Type B pancreatic cell (in vitro differentiated cells): ENCODE measurements at regions not wholly inside any gene's neighbourhood (a gene's known extent, or its start where the extent isn't known, plus 50 kb on each side); places are given as distances from the start of the nearest gene placed in this dataset.

ENCODE experiments used
- DNase-seq: peaks from one replicate; pipeline ENCODE4 v3.0.0; 2021; ENCODE audit warnings: mixed read lengths; ENCODE audit not compliant: unreplicated experiment; ENCODE audit errors: extremely low spot score
- H3K27ac Mint-ChIP-seq: 2 replicates; pipeline ENCODE4 v1.8.0; 2021; ENCODE audit warnings: mild to moderate bottlenecking, mixed read lengths
- H3K27me3 Mint-ChIP-seq: 2 replicates; pipeline ENCODE4 v1.8.0; 2021; ENCODE audit warnings: mixed read lengths
- H3K36me3 Mint-ChIP-seq: 2 replicates; pipeline ENCODE4 v1.8.0; 2021; ENCODE audit warnings: mixed read lengths
- H3K4me1 Mint-ChIP-seq: one replicate; pipeline ENCODE4 v1.8.0; 2021; ENCODE audit warnings: mixed read lengths; ENCODE audit not compliant: unreplicated experiment
- H3K4me3 Mint-ChIP-seq: 2 replicates; pipeline ENCODE4 v1.8.0; 2021; ENCODE audit warnings: mild to moderate bottlenecking, mixed read lengths
- H3K9me3 Mint-ChIP-seq: 2 replicates; pipeline ENCODE4 v1.8.0; 2021; ENCODE audit warnings: mixed read lengths
- TF ChIP-seq, protein P1 (sequence below): fragments of 200-600 bp; sonication (generic); conservative IDR thresholded peaks from 2 replicates; pipeline ENCODE4 v1.5.0; 2021; ENCODE audit warnings: antibody characterized with exemption, mild to moderate bottlenecking

DNA sequence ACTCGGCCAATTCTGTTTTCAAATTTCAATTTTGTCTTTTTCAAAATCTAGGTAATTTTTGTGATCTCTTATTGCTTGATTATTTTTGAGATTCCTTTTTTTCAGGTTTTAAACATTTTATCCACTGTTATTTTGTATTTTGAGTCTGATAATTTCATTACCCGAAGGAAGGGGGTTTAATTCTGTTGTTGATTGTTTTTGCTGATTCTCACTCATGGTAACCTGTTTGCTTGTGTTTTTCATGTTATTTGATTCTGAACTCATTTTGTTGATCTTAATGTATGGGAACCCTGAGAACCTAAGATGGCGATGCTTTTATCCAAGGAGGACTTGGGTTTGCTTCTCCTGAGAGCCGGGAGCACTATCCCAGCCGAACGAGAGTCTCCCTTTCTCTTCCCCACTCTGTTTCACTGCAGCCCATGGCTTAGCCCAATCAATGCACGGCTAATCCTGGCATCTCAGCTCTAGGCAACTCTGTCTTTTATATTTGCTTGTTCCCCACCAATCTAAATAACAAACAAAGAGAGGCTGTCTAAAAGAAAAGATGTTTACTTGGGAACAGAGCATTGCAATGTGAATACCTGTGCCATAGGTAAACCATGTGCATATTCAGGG, 73.2 kb upstream of the ZCCHC2 start:
- Mint-ChIP-seq H3K4me1 (no peaks in the 10 kb centered on the region), H3K27me3 (peaks cover 12% of the 10 kb centered on the region), H3K4me3 (no peak overlapping the region), H3K27ac (no peak overlapping the region), H3K9me3 (no peaks in the 10 kb centered on the region), H3K36me3 (no peaks in the 10 kb centered on the region)
- no peak for DNase-seq
- TF ChIP-seq, protein P1, sequence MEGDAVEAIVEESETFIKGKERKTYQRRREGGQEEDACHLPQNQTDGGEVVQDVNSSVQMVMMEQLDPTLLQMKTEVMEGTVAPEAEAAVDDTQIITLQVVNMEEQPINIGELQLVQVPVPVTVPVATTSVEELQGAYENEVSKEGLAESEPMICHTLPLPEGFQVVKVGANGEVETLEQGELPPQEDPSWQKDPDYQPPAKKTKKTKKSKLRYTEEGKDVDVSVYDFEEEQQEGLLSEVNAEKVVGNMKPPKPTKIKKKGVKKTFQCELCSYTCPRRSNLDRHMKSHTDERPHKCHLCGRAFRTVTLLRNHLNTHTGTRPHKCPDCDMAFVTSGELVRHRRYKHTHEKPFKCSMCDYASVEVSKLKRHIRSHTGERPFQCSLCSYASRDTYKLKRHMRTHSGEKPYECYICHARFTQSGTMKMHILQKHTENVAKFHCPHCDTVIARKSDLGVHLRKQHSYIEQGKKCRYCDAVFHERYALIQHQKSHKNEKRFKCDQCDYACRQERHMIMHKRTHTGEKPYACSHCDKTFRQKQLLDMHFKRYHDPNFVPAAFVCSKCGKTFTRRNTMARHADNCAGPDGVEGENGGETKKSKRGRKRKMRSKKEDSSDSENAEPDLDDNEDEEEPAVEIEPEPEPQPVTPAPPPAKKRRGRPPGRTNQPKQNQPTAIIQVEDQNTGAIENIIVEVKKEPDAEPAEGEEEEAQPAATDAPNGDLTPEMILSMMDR: no peak

DNA sequence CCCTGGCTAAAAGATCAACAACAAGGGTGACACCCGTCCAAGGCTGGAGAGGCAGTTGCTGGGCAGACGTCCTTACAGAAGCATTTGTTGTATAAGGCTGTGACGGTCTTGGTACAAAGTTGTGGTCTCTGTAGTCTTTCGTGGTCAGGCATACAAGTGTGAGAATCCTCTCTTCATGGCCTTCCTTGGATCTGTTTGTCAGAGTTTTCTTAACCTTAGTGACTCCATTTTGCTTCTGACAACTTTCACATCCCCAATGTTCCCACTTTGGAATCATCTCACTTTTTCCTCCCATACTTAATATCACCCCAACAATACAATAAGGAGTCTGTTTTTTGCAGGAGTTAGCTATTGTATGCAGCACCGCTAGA, 72.7 kb upstream of the ZCCHC2 start:
- Mint-ChIP-seq H3K9me3 (no peaks in the 10 kb centered on the region), H3K27ac (no peak overlapping the region), H3K36me3 (no peaks in the 10 kb centered on the region), H3K4me1 (no peaks in the 10 kb centered on the region), H3K4me3 (no peak overlapping the region), H3K27me3 (peaks cover 7% of the 10 kb centered on the region)
- no peak for DNase-seq
- TF ChIP-seq, protein P1: no peak

DNA sequence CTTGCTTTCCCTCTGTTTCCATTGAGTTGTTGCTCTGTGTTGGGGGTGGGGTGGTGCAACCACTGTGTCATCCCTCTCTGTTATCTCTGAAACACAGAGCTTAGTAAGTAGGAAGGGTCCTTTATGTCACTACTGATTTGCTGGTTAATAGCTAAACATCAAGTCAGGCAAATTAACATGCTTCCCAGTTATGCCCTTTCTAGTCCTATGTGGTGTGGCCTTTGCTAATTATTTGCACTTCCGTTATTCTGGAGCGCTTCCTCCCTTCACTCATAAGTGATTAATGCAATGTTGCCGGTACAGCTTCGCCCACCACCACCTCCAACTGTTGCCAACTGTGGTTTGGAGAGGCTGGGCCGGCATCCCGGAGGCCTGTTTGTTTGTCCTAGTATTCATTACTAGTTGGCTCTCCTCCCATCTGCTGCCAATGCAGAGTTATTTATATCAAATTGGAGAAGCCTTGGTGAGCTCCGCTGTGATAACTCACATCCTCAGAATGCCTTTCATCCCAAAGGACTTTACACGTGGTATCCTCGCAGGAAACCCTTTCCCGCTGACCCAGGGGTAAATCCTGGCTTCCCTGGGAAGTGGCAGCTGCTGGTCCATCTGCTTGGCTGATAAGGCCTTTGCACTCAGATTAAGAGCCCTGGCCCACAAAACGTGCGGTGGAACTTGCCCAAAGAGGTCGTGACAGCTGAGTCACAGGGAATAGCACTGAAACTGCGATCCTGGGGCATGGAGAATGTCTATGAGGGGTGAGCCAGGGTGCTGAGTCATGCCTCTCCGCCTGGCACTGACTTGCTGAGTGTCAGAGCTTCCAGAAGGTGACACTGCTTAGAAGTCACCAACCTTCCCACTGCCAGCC, 72.0 kb upstream of the ZCCHC2 start:
- TF ChIP-seq, protein P1: no peak
- H3K4me1 Mint-ChIP-seq: no peaks in the 10 kb centered on the region
- no peak for DNase-seq
- peaks cover 7% of the 10 kb centered on the region for H3K27me3 Mint-ChIP-seq
- no peaks in the 10 kb centered on the region for H3K9me3 Mint-ChIP-seq
- H3K4me3 Mint-ChIP-seq: no peak overlapping the region
- H3K27ac Mint-ChIP-seq: no peak overlapping the region
- H3K36me3 Mint-ChIP-seq: no peaks in the 10 kb centered on the region

DNA sequence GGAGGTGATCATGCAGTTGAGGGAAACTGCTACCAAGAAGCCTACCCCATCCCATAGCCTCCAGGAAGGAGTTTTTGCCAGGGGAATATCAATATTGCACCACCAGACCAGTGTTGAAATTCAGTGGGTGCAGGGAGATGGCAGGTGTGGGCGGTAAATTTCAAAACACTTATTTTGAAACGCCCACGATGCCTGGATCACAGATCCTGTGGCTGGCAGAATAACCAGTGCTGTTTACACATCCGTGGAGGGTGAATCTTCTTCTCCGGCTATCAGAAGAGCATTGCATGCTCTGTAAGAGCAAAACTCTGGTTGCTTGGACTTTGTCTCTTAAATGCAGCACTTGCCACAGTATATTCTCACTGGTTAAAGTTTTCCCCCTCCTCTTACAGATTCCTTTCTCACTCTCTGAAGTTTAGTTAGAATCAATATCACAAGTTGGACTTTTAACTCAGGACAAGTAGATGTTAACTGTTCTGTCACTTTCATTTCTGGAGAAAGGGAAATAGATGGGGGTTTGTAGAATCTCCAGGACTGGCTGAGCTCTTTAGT, 70.5 kb upstream of the ZCCHC2 start:
- Mint-ChIP-seq H3K4me1 (no peaks in the 10 kb centered on the region), H3K4me3 (no peak overlapping the region), H3K27me3 (peaks cover 3% of the 10 kb centered on the region), H3K9me3 (no peaks in the 10 kb centered on the region), H3K27ac (no peak overlapping the region), H3K36me3 (no peaks in the 10 kb centered on the region)
- DNase-seq: no peak
- TF ChIP-seq, protein P1: no peak

- no peak overlapping the region for H3K4me3 Mint-ChIP-seq
- no peaks in the 10 kb centered on the region for H3K9me3 Mint-ChIP-seq
These were observed 69.0 kb upstream of the ZCCHC2 start for GRCh38 chr18:62453864-62454263.

More at GRCh38 chr18:62453864-62454263, 69.0 kb upstream of the ZCCHC2 start:
- no peak overlapping the region for H3K27ac Mint-ChIP-seq
- TF ChIP-seq, protein P1: no peak
- H3K36me3 Mint-ChIP-seq: no peaks in the 10 kb centered on the region
- H3K27me3 Mint-ChIP-seq: no peaks in the 10 kb centered on the region
- no peak for DNase-seq
- no peaks in the 10 kb centered on the region for H3K4me1 Mint-ChIP-seq
